ENCODE measurements at regions not wholly inside any gene's neighbourhood (a gene's known extent, or its start where the extent isn't known, plus 50 kb on each side); places are given as distances from the start of the nearest gene placed in this dataset.

- TF ChIP-seq CTCF (IDR thresholded peaks at IDR 0.05) = no peak
- TF ChIP-seq POLR2A (IDR thresholded peaks at IDR 0.05) = no peak
Observed at GRCh38 chr6:73927421-73927820, 231.4 kb downstream of the CD109 start.
